IMR-90 (cell line): ENCODE measurements at regions not wholly inside any gene's neighbourhood (a gene's known extent, or its start where the extent isn't known, plus 50 kb on each side); places are given as distances from the start of the nearest gene placed in this dataset.

Source experiments
- ATAC-seq: fragments of 200-7000 bp; cut with Tn5 transposase; 2 replicates; pipeline ENCODE4 v1.9.1; 2020; ENCODE audit warnings: low read depth, mild to moderate bottlenecking, moderate library complexity
- BruUV-seq: library from RNA; stranded (reverse); fragments of 400-500 nt; replicated peaks from 2 replicates; lab custom pipeline; 2021; lab: Mats Ljungman, UMichigan
- CTCF ChIA-PET: fragments of 300-600 bp; formaldehyde crosslinking; extraction: SDS; loops from one replicate; lab custom pipeline; 2021; ENCODE audit warnings: antibody characterized with exemption; lab: Yijun Ruan, JAX
- POLR2A ChIA-PET: fragments of 300-600 bp; sonication (Branson Sonifier 250); formaldehyde crosslinking; loops from one replicate; lab custom pipeline; 2022; ENCODE audit warnings: antibody characterized with exemption; ENCODE audit not compliant: unreplicated experiment; lab: Charles Lee
- DNase-seq: peaks from one replicate; pipeline ENCODE4 v3.0.0; 2013
- H2AFZ ChIP-seq: replicated peaks from 2 replicates; pipeline ENCODE3; 2013; ENCODE audit warnings: low read length, mild to moderate bottlenecking; ENCODE audit not compliant: poor library complexity
- H2AK5ac ChIP-seq: 2 replicates; pipeline ENCODE4 v1.6.1; 2013; ENCODE audit warnings: low read depth, low read length, inconsistent platforms
- H2AK9ac ChIP-seq: replicated peaks from 2 replicates; pipeline ENCODE3; 2013; ENCODE audit warnings: mild to moderate bottlenecking, low read depth, low read length, moderate library complexity; ENCODE audit not compliant: poor library complexity
- H2BK120ac ChIP-seq: 2 replicates; pipeline ENCODE4 v1.6.1; 2013; ENCODE audit warnings: low read depth, low read length, inconsistent platforms
- H2BK15ac ChIP-seq: 3 replicates; pipeline ENCODE4 v1.6.1; 2013; ENCODE audit warnings: low read depth, low read length, inconsistent platforms
- H2BK20ac ChIP-seq: 2 replicates; pipeline ENCODE4 v1.6.1; 2013; ENCODE audit warnings: low read depth, mild to moderate bottlenecking, inconsistent platforms, low read length, moderate library complexity
- H2BK5ac ChIP-seq: 2 replicates; pipeline ENCODE4 v1.6.1; 2013; ENCODE audit warnings: mild to moderate bottlenecking, low read depth, low read length, inconsistent platforms; ENCODE audit not compliant: poor library complexity, severe bottlenecking
- H3K14ac ChIP-seq: replicated peaks from 2 replicates; pipeline ENCODE4 v1.6.1; 2013; ENCODE audit warnings: low read depth, low read length, inconsistent platforms
- H3K18ac ChIP-seq: 2 replicates; pipeline ENCODE4 v1.6.1; 2013; ENCODE audit warnings: low read depth, low read length, control low read depth
- H3K23ac ChIP-seq: 2 replicates; pipeline ENCODE4 v1.6.1; 2013; ENCODE audit warnings: low read depth, low read length, inconsistent platforms
- H3K27ac ChIP-seq: 2 replicates; pipeline ENCODE4 v1.5.1; 2013; ENCODE audit warnings: mild to moderate bottlenecking, control low read depth, low read length; ENCODE audit not compliant: insufficient read depth
- H3K27me3 ChIP-seq: 2 replicates; pipeline ENCODE4 v1.6.1; 2013; ENCODE audit warnings: low read length; ENCODE audit not compliant: control insufficient read depth, insufficient read depth
- H3K36me3 ChIP-seq: 2 replicates; pipeline ENCODE4 v1.6.1; 2013; ENCODE audit warnings: low read length, mixed read lengths; ENCODE audit not compliant: control insufficient read depth, insufficient read depth
- H3K4ac ChIP-seq: 2 replicates; pipeline ENCODE4 v1.6.1; 2013; ENCODE audit warnings: low read depth, low read length, inconsistent platforms
- H3K4me1 ChIP-seq: 2 replicates; pipeline ENCODE4 v1.6.1; 2013; ENCODE audit warnings: low read length, mixed read lengths; ENCODE audit not compliant: control insufficient read depth, insufficient read depth
- H3K4me2 ChIP-seq: 2 replicates; pipeline ENCODE4 v1.6.1; 2013; ENCODE audit warnings: low read depth, mild to moderate bottlenecking, control low read depth, low read length, moderate library complexity
- H3K4me3 ChIP-seq: 2 replicates; pipeline ENCODE4 v1.5.1; 2013; ENCODE audit warnings: low read depth, mild to moderate bottlenecking, control low read depth, low read length, moderate library complexity; ENCODE audit not compliant: insufficient read depth
- H3K56ac ChIP-seq: 2 replicates; pipeline ENCODE4 v1.6.1; 2013; ENCODE audit warnings: low read length, inconsistent platforms; ENCODE audit not compliant: insufficient read depth; ENCODE audit errors: extremely low read depth
- H3K79me1 ChIP-seq, 2 experiments: 2 replicates each; pipeline ENCODE4 v1.6.1; 2013; ENCODE audit warnings: low read length in 2 of 2, inconsistent platforms in 1 of 2, low read depth in 1 of 2
- H3K9ac ChIP-seq: 2 replicates; pipeline ENCODE4 v1.6.1; 2013; ENCODE audit warnings: low read depth, low read length, control low read depth
- H3K9me1 ChIP-seq: 2 replicates; pipeline ENCODE4 v1.6.1; 2013; ENCODE audit warnings: low read length, inconsistent platforms; ENCODE audit not compliant: insufficient read depth
- H3K9me3 ChIP-seq: 2 replicates; pipeline ENCODE4 v1.6.1; 2013; ENCODE audit warnings: low read length; ENCODE audit not compliant: control insufficient read depth, insufficient read depth
- H4K20me1 ChIP-seq: 2 replicates; pipeline ENCODE4 v1.6.1; 2013; ENCODE audit warnings: low read length, inconsistent platforms; ENCODE audit not compliant: insufficient read depth
- H4K5ac ChIP-seq: 2 replicates; pipeline ENCODE4 v1.6.1; 2013; ENCODE audit warnings: mild to moderate bottlenecking, low read depth, low read length, control low read depth
- H4K8ac ChIP-seq, 2 experiments: 2 replicates each; pipeline ENCODE4 v1.6.1; 2013; ENCODE audit warnings: low read depth in 2 of 2, low read length in 2 of 2, control low read depth in 1 of 2, inconsistent platforms in 1 of 2
- H4K91ac ChIP-seq: 2 replicates; pipeline ENCODE4 v1.6.1; 2013; ENCODE audit warnings: low read depth, low read length, inconsistent platforms; ENCODE audit not compliant: insufficient read depth
- BHLHE40 ChIP-seq: fragments of 150-350 bp; IDR thresholded peaks from 2 replicates; pipeline ENCODE4 v1.6.1; 2016; ENCODE audit warnings: mild to moderate bottlenecking, low read depth, low read length
- CEBPB ChIP-seq: IDR thresholded peaks from 2 replicates; pipeline ENCODE4 v1.6.1; 2012; ENCODE audit warnings: low read depth, low read length, improper control_type of control experiment
- CHD1 ChIP-seq: IDR thresholded peaks from 2 replicates; pipeline ENCODE4 v1.6.1; 2012; ENCODE audit warnings: low read depth, low read length, improper control_type of control experiment
- CTCF ChIP-seq: conservative IDR thresholded peaks from 2 replicates; pipeline ENCODE4 v1.5.1; 2012; ENCODE audit warnings: mild to moderate bottlenecking, low read depth, low read length, improper control_type of control experiment
- ELK1 ChIP-seq: fragments of 150-350 bp; IDR thresholded peaks from 2 replicates; pipeline ENCODE4 v1.6.1; 2016; ENCODE audit warnings: low read depth, mild to moderate bottlenecking, low read length, moderate library complexity, borderline replicate concordance
- FOS ChIP-seq: fragments of 150-350 bp; IDR thresholded peaks from 2 replicates; pipeline ENCODE4 v1.6.1; 2016; ENCODE audit warnings: low read depth, low read length
- MAFK ChIP-seq: IDR thresholded peaks from 2 replicates; pipeline ENCODE4 v1.6.1; 2012; ENCODE audit warnings: low read depth, low read length, improper control_type of control experiment
- MAZ ChIP-seq: IDR thresholded peaks from 2 replicates; pipeline ENCODE4 v1.6.1; 2012; ENCODE audit warnings: low read depth, mild to moderate bottlenecking, low read length, improper control_type of control experiment, moderate library complexity, borderline replicate concordance
- MXI1 ChIP-seq: IDR thresholded peaks from 2 replicates; pipeline ENCODE4 v1.6.1; 2012; ENCODE audit warnings: low read depth, mild to moderate bottlenecking, low read length, moderate library complexity, borderline replicate concordance
- NFE2L2 ChIP-seq: fragments of 150-350 bp; IDR thresholded peaks from 2 replicates; pipeline ENCODE4 v1.6.1; 2016; ENCODE audit warnings: low read depth, mild to moderate bottlenecking, low read length
- POLR2A ChIP-seq: IDR thresholded peaks from 2 replicates; pipeline ENCODE4 v1.6.1; 2012; ENCODE audit warnings: mild to moderate bottlenecking, low read depth, low read length
- RAD21 ChIP-seq: IDR thresholded peaks from 2 replicates; pipeline ENCODE4 v1.6.1; 2012; ENCODE audit warnings: low read length, improper control_type of control experiment
- RCOR1 ChIP-seq: IDR thresholded peaks from 2 replicates; pipeline ENCODE4 v1.6.1; 2012; ENCODE audit warnings: mild to moderate bottlenecking, low read length, improper control_type of control experiment; ENCODE audit not compliant: insufficient replicate concordance
- RFX5 ChIP-seq: IDR thresholded peaks from 2 replicates; pipeline ENCODE4 v1.8.0; 2012; ENCODE audit warnings: low read depth, mild to moderate bottlenecking, low read length, moderate library complexity
- SMC3 ChIP-seq: fragments of 150-350 bp; IDR thresholded peaks from 2 replicates; pipeline ENCODE4 v1.6.1; 2016; ENCODE audit warnings: low read depth, mild to moderate bottlenecking, antibody characterized with exemption, low read length, moderate library complexity
- USF2 ChIP-seq: fragments of 150-350 bp; IDR thresholded peaks from 2 replicates; pipeline ENCODE4 v1.6.1; 2017; ENCODE audit warnings: mild to moderate bottlenecking, antibody characterized with exemption, low read length, low read depth
- WGBS, 2 experiments: methylation state at CpG; one replicate each; pipeline versions ENCODE4 v1.1.5 to v1.1.7; 2013; ENCODE audit warnings: missing lambda C conversion rate in 2 of 2; ENCODE audit not compliant: insufficient read length in 1 of 2; ENCODE audit errors: extremely low coverage in 2 of 2; 5-methylcytosine and 5-hydroxymethylcytosine counted together
- dilution Hi-C: fragments of 300-500 bp; cut with HindIII; formaldehyde crosslinking; loops from one replicate; pipeline ENCODE4 v1.14.3; 2018; ENCODE audit warnings: low sequenced_read_pairs; ENCODE audit not compliant: unreplicated experiment
- in situ Hi-C: fragments of 300-500 bp; cut with MboI; formaldehyde crosslinking; loops from 3 replicates; pipeline ENCODE4 v1.14.3; 2019; ENCODE audit warnings: low sequenced_read_pairs, inconsistent platforms, mixed read lengths
- intact Hi-C: fragments of 100-400 bp; cut with micrococcal nuclease; formaldehyde crosslinking; loops from 2 replicates; pipeline ENCODE4 v1.10.0; 2022

GRCh38 chr6:74447013-74447412 lies 751.0 kb downstream of the CD109 start:
- Histone ChIP-seq H3K14ac (no peak overlapping the region; the same call in 1 of the 2 replicates), H3K9me3 (no peaks in the 10 kb centered on the region), H2BK15ac (no peak overlapping the region), H2AK9ac (no peak overlapping the region), H3K79me1 (no peaks in the 10 kb centered on the region), H3K4me1 (no peaks in the 10 kb centered on the region), H3K36me3 (no peaks in the 10 kb centered on the region), H4K8ac (no peak overlapping the region), H3K27ac (no peak overlapping the region), H2AFZ (no peak overlapping the region), H4K20me1 (no peaks in the 10 kb centered on the region), H3K4me2 (peak overlapping the region; percentile 47), H3K9me1 (no peaks in the 10 kb centered on the region), H4K5ac (no peak overlapping the region), H2AK5ac (no peak overlapping the region), H3K18ac (no peak overlapping the region), H3K27me3 (no peaks in the 10 kb centered on the region), H2BK120ac (no peak overlapping the region), H3K4me3 (no peak overlapping the region), H3K23ac (no peak overlapping the region), H3K9ac (no peak overlapping the region), H4K91ac (no peak overlapping the region), H3K4ac (no peak overlapping the region), H2BK20ac (no peak overlapping the region), H3K56ac (no peak overlapping the region), H2BK5ac (no peak overlapping the region)
- WGBS, 2 experiments, result no CpG with 5 or more reads among the region's 5 CpGs
- peak; percentile 44 for DNase-seq
- no peak for ATAC-seq
- in situ Hi-C loops (no loop called here), dilution Hi-C loops (no loop called here), intact Hi-C loops (no loop called here)
- TF ChIP-seq FOS (no peak), CEBPB (no peak), ELK1 (no peak), RAD21 (no peak), MAFK (no peak), USF2 (no peak), NFE2L2 (no peak), BHLHE40 (no peak), CHD1 (no peak), MXI1 (no peak), RFX5 (no peak; the same call in 1 of the 2 replicates), RCOR1 (no peak), CTCF (no peak), SMC3 (no peak), MAZ (no peak), POLR2A (no peak)
- ChIA-PET POLR2A (no interaction called here), CTCF (interaction anchor here (1.1 kb wide), 1 partner anchor 12 kb away, joined by 3 read pairs; no protein-coding TSS in a partner anchor)
- BruUV-seq, result no TSS peak
